GM13976 (cell line): ENCODE measurements at regions not wholly inside any gene's neighbourhood (a gene's known extent, or its start where the extent isn't known, plus 50 kb on each side); places are given as distances from the start of the nearest gene placed in this dataset.

Experiments used
- DNase-seq: peaks from one replicate; pipeline ENCODE4 v3.0.0; 2012; ENCODE audit warnings: low spot score
- in situ Hi-C: fragments of 300-500 bp; cut with MboI; formaldehyde crosslinking; loops from one replicate; pipeline ENCODE4 v1.12.0; 2022; ENCODE audit warnings: low sequenced_read_pairs, mixed read lengths, inconsistent platforms; ENCODE audit not compliant: unreplicated experiment
- TF ChIP-seq, protein P1 (sequence below): IDR thresholded peaks from 2 replicates; pipeline ENCODE4 v1.5.1; 2012; ENCODE audit warnings: borderline replicate concordance, mild to moderate bottlenecking; ENCODE audit not compliant: insufficient read depth; ENCODE audit errors: extremely low read depth, missing control alignments, control extremely low read depth

DNA sequence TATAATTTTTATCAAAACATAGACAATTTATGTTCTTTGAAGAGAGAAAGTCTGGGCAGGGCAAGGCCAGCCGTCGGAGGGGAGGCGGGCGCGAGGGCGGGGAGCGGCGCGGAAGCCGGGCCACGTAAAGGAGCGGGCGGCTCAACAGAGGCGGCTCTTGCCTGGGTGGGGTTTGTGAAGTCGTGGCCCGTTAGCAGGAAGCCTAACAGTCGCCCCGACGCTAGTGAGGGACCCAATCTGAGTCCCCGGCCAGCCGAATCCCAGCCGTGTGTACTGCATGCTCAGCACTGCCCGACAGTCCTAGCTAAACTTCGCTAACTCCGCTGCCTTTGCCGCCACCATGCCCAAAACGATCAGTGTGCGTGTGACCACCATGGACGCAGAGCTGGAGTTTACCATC is 1129.2 kb downstream of the CDH9 start:
- in situ Hi-C loops: no loop called here
- TF ChIP-seq, protein P1, sequence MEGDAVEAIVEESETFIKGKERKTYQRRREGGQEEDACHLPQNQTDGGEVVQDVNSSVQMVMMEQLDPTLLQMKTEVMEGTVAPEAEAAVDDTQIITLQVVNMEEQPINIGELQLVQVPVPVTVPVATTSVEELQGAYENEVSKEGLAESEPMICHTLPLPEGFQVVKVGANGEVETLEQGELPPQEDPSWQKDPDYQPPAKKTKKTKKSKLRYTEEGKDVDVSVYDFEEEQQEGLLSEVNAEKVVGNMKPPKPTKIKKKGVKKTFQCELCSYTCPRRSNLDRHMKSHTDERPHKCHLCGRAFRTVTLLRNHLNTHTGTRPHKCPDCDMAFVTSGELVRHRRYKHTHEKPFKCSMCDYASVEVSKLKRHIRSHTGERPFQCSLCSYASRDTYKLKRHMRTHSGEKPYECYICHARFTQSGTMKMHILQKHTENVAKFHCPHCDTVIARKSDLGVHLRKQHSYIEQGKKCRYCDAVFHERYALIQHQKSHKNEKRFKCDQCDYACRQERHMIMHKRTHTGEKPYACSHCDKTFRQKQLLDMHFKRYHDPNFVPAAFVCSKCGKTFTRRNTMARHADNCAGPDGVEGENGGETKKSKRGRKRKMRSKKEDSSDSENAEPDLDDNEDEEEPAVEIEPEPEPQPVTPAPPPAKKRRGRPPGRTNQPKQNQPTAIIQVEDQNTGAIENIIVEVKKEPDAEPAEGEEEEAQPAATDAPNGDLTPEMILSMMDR: no peak

GRCh38 chr5:25905646-25906045 is 1132.7 kb downstream of the CDH9 start:
- in situ Hi-C loops: no loop called here
- no peak for DNase-seq
- TF ChIP-seq, protein P1: no peak

More for the DNA sequence above, 1129.2 kb downstream of the CDH9 start:
- no peak for DNase-seq

- DNase-seq: no peak
- in situ Hi-C loops: no loop called here
- TF ChIP-seq, protein P1: no peak
These were observed 1146.2 kb downstream of the CDH9 start for GRCh38 chr5:25892211-25892610.

GRCh38 chr5:25891691-25892090 is 1146.7 kb downstream of the CDH9 start:
- TF ChIP-seq, protein P1: no peak
- no peak for DNase-seq
- in situ Hi-C loops: no loop called here

DNA sequence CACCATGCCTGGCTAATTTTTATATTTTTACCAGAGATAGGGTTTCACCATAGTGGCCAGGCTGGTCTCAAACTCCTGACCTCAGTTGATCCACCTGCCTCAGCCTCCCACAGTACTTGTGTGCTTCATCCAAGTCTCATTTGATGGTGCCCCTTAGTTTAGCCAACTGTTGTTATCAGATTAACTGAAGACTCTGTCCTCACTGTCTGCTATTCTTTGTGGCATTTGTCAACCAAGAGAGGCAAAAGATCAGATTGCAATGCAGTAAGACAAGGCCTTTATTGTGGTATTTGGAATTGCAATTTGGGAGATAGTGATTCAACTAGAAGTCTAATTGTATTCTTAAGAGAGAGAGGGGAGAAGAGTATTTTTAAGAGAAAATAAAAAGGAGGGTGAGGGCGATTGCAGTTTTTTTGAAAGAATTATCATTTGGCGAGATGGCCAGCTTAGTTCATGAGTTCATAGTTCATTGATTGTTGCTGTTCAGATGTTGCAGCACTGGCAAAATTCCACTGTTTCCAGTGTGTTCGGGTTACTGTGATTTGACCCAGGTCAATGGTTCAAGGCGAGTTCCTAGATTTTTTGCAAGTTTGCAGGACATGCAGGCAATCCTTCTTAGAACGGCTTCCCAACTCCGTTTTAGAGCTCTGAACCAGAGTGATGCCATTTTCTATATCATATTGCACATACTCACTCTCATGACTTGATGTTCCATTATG is 1156.9 kb downstream of the CDH9 start:
- in situ Hi-C loops: no loop called here
- TF ChIP-seq, protein P1: no peak

DNA sequence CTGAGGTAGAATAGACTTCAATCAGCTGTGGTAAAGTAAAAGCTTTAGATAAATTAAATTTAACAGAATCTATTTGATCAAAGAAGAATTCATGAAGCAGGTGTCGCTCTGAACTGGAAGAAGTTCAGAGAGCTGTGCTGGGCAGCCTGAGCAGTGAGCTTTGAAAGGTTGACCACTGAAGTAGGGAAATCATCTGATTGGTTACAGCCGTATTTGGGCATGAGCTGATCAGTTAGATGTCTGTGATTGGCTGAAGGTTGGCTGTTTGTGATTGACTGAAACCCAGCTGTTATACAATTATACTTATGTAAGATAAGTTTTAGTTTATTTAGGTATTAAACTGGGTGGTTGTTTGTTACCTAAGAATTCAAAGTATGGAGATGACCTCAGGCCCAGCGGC is 1174.6 kb downstream of the CDH9 start:
- TF ChIP-seq, protein P1: no peak
- no peak for DNase-seq
- in situ Hi-C loops: no loop called here

More for the DNA sequence above, 1156.9 kb downstream of the CDH9 start:
- no peak for DNase-seq
